HG02763 (cell line): ENCODE measurements at regions not wholly inside any gene's neighbourhood (a gene's known extent, or its start where the extent isn't known, plus 50 kb on each side); places are given as distances from the start of the nearest gene placed in this dataset.
"Not testable (repeated sequence)": the region's sequence is repeated elsewhere in the genome, so short reads cannot be mapped to it uniquely, and the experiment has no call there.

Experiments used
- ATAC-seq: cut with Tn5 transposase; IDR thresholded peaks from one replicate; pipeline ENCODE4 v1.9.1; 2021; ENCODE audit warnings: mild to moderate bottlenecking, moderate library complexity; ENCODE audit not compliant: unreplicated experiment

DNA sequence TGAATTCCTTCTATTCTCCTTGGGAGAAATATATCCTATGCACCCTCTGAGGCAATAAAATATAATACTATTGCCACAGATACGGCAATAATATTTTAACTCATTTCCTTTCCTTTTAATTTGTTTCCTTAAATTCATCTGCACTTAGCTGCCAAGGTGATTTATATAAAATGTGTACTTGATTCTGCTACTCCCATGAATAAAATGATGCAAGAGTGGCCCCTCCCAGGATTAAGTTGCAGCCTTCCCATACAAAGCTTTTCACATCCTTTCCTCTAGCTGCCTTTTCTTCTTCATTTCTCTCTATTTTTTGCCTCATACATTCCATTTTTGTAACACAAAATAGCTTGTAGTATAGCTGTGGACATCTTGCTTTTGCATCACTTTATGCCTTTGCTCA is 464.1 kb upstream of the ZEB2 start:
- ATAC-seq, result no peak

DNA sequence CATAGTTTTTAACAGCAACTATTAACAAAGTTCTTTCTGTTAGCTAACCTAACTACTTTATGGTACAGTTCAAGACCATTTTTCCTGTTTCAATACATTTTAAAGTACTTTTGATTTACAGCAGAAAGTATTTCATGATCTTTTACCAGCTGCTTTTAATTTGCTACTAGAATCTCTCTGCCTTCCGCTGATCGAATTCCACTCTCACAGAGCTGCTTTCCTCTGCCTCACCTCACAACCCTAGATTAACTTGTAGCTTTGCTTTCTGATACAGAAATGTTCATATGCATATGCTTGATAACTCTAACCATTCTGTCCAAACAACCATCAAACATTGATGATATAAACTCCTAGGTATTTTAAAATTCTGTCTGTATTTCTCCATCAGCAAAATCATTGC is 463.2 kb upstream of the ZEB2 start:
- no peak for ATAC-seq

DNA sequence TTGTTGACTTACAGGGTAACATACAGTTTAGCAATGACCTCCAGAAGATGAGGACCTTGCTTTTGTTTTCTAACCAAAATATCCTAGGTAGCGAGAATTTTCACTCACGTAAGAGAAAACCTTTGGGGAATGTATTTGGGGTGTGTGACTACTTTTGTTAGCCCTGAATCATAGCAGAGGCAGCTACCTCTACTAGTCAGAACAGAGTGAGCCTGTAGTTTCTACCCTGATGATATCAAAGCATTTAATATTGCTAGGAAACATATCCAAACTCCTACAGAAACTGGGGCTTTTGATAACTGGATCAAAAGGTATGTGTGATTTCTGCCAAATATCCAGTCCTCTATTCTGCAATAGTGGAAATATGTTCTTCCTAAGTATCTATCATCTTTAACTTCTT is 462.6 kb upstream of the ZEB2 start:
- no peak for ATAC-seq

DNA sequence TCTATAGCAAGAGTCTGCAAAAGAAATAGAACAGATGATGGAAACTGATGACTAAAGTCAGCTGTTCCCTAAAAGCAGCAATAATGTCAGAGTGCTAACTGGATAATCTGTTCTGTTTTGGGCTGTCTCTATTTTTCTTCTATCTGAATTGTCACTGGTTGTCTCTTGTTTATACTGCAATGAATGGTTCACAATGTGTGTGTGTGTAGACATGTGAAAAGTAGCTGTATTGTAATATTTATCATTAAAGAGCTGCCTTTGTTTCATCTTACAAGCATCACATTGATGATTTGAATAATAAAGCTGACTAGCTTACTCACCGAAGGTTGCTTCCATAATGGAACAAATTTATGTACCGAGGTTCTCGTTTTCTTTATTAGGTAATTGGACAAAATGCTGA is 456.0 kb upstream of the ZEB2 start:
- no peak for ATAC-seq

DNA sequence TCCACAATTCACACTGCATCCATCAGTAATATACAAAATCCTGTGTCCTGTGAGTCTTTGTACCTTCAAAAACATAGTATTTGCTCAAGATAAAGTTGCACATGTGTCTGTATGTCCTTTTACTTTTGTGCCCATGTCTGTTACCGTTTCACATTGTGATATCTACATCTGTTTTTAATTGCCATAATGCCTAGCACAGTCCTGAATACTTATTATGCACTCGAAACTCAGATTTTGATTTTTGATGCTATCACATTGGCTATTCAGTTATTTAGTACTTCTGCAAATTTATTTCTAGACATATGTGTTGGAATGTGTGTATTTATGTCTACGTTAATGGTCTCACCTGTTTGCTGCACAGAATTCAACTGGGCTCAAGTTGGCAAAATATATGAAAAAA is 452.8 kb upstream of the ZEB2 start:
- no peak for ATAC-seq

DNA sequence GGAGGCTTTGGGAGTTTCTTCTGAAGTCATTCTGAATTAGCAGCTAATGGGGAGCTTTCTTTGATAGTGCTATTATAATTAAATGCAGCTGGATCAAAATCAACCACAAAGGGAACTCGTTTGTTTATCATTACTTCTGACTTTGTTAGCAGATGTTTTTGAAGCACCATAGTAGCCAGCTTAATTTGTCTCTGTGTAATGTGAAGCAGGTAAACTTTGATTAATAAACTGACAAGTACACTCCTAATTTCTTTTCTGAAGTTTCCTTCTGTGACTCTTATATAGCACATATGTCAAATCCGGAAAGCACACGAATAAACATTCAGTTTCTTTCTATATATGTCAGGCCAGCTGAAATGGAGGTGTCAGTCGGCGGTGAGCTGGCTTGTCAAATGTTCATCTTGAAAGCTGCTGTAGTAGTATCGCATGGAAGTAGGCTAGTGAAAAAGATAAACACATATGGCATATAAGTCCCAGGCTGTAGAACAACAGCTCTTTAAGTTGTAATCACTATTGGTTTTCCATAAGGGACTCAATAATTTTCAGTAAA is 451.9 kb upstream of the ZEB2 start:
- no peak for ATAC-seq

DNA sequence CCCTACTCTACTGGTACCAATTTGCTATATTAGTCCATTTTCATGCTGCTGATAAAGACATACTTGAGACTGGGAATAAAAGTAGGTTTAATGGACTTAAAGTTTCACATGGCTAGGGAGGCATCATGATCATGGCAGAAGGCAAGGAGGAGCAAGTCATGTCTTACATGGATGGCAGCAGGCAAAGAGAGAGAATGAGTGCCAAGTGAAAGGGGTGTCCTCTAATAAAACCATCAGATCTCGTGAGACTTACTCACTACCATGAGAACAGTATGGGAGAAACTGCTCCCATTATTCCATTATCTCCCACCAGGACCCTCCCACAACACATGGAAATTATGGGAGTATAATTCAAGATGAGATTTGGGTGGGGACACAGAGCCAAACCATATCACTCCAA is 450.5 kb upstream of the ZEB2 start:
- ATAC-seq, result not testable (repeated sequence)

DNA sequence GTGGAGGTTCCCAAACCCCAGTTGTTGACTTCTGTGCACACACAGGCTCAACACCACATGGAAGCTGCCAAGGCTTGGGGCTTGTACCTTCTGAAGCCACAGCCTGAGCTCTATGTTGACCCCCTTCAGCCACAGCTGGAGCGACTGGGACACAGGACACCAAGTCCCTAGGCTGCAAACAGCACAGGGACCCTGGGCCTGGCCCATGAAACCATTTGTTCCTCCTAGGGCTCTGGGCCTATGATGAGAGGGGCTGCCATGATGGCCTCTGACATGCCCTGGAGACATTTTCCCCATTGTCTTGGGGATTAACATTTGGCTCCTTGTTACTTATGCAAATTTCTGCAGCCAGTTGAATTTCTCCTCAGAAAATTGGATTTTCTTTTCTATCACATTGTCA is 449.6 kb upstream of the ZEB2 start:
- ATAC-seq, result not testable (repeated sequence)

DNA sequence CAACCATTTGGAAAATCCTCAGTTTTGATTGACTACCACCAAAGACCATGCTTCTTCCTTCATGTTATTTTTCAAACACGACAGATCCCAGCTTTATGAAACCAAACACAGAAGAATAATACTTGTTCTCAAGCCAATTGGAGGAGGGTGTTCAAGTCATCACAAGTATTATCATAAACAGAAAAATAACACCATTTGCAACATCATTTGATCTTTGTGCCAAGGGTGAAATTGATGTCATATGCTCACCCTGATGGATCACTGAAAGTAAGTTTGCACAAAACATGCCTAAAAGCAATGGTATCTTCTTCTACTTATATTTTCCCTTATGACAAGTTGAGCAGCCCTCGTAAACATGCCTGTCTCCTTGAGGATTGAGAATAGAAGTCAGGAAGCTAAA is 448.0 kb upstream of the ZEB2 start:
- ATAC-seq, result no peak

DNA sequence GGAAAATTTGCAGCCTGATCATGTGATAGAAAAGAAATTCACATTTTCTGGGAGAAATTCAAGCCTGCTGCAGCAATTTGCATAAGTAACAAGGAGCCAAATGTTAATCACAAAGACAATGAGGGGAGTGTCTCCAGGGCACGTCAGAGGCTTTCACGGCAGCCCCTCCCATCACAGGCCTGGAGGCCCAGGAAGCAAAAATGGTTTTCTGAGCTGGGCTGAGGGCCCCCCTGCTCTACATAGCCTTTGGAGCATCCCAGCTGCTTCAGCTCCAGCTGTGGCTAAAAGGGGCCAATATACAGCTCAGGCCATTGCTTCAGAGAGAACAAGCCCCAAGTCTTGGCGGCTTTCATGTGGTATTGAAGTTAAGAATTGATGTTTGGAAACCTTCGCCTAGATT is 445.3 kb upstream of the ZEB2 start:
- ATAC-seq, result no peak

DNA sequence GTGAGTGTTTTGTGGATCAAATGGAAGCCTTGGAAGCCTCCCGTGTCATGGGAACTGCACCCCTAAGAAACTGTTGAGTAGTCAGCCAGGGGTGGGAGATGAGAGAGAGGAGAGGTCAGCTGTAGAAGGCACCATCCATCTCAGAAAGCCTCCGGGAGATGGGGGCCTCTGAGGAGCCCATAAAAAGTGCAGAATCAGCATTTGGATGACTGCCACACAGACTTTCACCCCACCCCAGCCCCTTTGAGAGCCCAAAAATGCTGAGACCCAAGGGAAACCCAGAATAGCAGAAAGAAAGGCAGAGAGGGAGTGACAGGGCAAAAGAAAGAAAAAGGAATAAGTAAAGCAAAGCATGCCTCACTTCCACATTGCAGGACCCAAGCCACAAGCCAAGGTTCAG is 443.1 kb upstream of the ZEB2 start:
- no peak for ATAC-seq

DNA sequence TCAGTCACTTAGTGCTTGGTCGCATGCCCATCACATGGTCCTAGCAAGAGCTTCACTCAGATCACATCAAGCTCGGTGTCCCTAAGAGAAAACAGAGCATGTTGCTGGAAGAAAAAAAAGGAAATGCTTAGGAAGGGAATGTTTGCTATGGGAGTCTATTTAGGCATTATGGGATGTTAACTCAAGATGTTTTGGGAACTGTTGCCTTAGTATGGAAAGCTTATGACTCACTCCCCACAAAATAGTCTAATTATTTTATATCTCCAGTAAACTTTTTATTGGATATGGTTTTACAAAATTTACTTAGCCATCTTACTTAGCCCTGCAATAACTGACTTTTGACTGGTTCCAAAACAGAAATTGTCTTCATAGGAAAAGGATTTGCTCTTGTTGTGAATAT is 439.5 kb upstream of the ZEB2 start:
- no peak for ATAC-seq

DNA sequence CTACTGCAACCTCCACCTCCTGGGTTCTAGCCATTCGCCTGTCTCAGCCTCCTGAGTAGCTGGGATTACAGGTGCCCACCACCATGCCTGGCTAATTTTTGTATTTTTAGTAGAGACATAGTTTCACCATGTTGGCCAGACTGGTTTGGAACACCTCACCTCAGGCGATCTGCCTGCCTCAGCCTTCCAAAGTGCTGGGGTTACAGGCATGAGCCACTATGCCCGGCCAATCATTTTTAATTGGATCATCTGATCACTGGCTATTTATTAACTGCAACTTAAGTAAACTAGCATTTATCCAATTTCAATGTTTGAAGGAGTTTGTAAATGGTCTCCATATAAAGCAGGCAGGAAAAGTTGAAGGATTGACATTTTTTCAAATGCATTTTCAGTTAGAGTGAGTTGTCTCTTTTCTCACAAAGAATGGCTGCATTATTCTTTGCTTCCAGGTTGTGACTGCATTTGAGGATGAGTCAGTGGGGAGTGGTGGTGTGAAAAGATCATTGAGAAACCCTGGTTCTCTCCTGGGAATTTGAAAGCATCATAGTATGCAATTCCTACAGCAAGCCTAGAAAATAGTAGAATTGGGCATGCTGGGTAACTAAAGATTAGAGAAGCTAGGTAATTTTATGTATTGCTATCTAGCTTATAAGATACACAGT is 431.1 kb upstream of the ZEB2 start:
- ATAC-seq, result no peak

DNA sequence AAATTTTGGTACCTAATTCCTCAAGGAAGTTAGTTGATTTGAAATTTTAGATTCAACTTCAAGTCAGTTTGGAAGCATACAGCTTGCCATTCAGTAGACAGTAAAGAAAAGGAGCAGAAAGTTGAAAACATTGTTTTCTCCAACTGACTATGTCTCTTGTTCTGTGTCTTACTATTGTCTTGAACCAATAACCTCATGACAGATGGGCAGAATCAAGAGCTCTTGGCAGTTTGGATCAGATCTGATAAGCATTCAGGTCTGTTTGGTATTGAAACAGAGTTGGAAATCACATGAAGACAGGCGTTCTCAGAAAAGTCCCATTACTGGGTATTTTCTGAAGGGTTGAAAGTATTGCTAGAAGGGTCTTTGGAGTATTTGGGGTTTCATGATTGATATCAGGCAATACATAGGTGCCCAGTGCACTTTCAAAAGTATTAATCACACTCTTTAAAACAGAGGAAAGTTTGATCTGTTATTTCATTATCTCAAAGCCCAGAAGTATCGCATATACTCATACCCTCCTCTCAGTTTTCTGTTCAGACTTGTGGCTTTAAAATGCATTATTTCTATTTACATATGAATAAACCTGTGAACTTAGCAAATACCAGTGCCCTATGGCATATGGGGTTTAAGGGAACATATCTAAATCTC is 428.4 kb upstream of the ZEB2 start:
- ATAC-seq, result no peak

DNA sequence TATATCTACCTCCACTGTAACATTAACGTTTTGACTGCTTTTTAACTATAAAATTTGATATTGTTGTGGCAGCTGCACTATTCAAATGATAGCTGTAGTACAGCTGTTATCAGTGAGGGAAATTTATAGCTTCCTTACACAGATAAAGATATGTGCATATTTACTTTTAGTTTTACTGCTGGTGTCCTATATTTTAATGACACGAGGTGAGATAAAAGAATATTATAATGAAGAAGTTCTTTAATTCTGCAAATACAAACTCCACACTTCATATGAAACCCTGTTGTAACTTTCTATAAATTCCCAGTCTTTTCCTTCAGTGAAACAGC is 427.8 kb upstream of the ZEB2 start:
- ATAC-seq, result no peak

DNA sequence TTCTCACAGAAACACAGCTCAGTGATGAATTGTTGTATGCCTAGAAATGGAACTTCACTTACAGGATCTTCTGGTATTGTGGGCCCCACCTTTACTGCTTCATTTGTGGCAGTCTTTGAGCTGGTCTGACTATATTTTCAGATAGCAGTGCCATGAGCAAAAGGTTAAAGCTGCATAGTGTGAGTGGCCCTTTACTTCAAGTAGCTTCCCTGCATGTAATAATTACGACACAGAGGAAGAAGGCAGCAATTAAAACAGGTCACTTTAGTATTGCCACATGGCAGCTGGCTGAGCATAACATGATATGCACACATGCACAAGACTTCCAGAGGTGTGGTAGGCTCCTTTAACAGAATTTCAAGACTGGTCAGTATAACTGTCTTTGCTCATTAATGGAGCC is 426.3 kb upstream of the ZEB2 start:
- ATAC-seq, result no peak

DNA sequence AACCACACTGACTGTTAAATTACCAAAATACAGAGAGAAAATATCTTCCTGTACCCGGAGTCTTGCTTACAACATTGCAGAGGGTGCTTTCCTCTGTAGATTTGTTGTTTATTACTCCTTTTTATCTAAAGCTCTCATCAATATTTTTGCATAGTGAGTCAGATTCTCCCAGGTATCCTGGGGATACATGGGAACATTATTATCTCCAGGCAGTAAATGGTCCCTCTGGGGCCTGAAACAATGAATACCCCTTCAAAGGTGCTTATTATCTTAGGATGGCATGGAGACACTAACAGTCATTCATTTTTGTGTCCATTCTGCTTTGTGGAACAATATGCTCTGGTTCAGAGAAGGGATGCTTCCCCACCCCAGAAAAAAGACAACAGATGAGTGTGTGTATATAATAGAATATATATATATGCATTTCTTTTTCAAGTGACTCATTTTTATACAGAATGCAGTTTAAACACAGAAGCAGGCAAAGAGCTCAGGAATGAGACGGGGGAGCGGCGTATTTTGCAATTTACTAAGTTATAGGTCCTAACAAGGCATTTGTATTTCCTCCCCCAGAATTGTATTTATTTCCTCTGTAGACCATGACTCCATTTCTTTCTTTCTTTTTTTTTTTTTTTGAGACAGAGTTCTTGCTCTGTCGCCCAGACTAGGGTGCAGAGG is 424.8 kb upstream of the ZEB2 start:
- no peak for ATAC-seq

DNA sequence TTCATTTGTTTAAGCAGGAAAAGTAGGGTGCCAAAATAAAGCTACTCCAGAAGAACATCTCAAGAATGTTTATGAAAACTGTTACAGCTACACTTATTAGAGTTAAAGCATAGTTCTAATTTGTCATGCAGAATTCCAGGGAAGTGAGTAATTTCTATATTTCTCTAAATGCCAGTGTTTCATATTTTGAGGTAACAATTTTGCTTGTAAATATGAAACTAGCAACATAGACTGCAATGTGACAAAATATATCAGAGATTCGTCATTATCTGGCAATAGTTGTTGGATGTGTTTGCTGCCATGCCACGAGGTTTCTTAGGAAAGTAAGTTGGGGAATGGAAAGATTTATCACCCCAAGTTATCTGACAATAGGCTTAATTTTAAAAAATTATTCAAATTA is 424.1 kb upstream of the ZEB2 start:
- ATAC-seq, result no peak

DNA sequence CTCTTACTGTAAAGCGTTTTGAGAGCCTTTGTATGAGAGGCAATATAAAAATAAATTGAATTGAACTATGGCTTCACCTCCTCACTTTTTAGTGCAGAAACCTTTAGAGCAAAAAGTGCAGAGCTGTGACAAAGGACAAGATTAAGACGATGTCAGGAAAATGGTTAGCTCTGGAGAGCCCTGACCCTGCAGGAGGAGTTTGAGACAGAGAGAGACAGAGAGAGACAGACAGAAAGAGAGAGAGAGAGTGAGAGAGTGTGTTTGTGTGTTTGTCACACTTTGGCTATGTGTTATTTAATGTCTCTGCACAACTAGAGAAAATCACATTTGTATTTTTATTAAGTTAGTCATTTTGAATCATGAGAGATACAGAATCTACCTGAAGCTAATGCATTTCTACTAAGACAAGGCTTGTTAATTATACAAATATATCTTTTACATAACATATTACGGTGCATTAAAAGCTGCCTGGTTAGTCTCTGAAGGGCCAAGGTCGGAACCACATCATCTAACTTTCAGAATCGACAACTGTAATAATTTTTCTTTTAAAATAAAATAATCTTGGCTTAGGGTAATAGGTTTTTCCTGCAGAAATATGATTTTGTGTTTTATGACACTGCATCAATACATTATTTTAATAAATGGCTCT is 423.5 kb upstream of the ZEB2 start:
- no peak for ATAC-seq

DNA sequence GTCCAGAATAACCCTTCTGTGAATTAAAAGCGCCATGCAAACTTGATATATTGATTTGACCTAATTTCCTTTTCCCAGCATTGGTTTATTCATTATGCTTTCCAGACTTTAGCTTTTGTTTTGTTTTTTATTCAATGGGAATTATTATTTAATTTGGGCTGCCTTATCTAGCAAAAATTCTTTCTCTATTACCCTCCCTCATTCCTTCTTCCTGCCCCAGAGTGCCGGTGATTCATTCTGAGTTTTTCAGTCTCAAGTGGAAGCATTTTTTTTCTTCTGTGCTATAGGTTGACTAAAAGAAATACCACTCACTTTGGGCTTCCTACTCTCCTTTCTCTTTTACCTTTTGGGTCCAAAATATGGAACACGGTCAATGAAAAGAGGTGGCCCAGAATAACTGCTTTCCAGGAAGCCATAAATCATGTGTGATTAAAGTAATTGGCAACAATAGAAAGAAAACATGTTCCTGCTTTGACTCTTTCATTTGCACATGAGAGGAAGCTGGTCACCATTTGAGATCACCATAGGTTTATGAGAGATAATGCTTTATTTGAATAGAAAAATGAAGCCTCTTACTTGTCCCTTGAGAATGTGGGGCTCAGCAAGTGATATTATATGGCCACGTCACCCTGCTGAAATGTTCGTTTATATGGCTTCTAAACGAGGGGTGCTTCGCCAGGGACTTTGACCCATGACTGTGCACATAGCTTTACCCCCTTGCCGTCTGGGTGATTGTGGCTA is 422.8 kb upstream of the ZEB2 start:
- no peak for ATAC-seq
